ENCODE measurements at regions not wholly inside any gene's neighbourhood (a gene's known extent, or its start where the extent isn't known, plus 50 kb on each side); places are given as distances from the start of the nearest gene placed in this dataset.

DNA sequence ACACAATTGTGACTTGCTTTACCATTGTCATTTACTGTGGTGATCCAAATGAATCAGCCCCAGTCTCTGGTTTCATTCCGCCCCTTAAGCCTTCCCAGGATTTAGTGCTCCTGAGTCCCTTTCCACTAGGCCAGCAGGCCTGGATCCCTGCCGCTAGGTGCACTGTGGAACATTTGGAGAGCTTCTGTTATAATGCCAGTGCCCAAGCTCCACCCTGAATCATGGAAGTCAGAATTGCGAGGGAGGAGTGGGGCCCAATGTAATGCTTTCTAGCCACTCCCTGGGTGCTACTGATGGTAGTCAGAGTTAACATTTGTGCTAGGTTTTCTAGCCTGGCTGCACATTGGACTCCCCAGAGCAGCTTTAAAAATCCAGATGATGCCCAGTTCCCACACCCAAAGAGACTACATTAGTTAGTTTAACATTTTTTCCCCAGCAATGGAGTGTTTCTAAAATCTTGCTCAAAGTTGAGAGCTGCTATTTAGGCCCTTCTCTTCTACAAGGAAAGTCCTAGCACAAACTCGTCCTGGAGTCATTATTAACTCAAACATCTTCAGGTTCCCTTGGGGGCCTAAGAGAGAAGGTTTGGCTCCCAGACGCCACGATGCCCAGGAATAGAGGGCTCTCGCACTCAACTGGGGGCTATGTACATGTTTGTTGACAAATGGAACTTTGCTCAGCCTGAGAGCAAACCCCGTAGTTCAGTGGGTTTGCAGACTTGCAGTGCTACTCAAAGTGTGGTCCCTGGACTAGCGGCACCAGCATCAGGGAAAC, 366.7 kb upstream of the PROK2 start:
- 84 to 87% methylated on average over 9 of the region's 9 CpGs for WGBS, 2 donors
- Histone ChIP-seq H3K27me3 (no peaks in the 10 kb centered on the region), H3K27ac (no peak overlapping the region), H3K9me3 (no peaks in the 10 kb centered on the region), H3K36me3 (ENCODE audit: low read depth, missing control alignments) (no peaks in the 10 kb centered on the region), H3K4me1 (peaks cover 21% of the 10 kb centered on the region), H3K4me3 (no peak overlapping the region)
- TF ChIP-seq, protein P1, sequence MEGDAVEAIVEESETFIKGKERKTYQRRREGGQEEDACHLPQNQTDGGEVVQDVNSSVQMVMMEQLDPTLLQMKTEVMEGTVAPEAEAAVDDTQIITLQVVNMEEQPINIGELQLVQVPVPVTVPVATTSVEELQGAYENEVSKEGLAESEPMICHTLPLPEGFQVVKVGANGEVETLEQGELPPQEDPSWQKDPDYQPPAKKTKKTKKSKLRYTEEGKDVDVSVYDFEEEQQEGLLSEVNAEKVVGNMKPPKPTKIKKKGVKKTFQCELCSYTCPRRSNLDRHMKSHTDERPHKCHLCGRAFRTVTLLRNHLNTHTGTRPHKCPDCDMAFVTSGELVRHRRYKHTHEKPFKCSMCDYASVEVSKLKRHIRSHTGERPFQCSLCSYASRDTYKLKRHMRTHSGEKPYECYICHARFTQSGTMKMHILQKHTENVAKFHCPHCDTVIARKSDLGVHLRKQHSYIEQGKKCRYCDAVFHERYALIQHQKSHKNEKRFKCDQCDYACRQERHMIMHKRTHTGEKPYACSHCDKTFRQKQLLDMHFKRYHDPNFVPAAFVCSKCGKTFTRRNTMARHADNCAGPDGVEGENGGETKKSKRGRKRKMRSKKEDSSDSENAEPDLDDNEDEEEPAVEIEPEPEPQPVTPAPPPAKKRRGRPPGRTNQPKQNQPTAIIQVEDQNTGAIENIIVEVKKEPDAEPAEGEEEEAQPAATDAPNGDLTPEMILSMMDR (IDR thresholded peaks at IDR 0.05), result no peak
- no peak for TF ChIP-seq POLR2A (IDR thresholded peaks at IDR 0.05)
- no peak for DNase-seq
- intact Hi-C loops (cut with DNase I; ENCODE audit: low total_unique reads), result no loop called here

- no peak overlapping the region for H3K27ac ChIP-seq
- no peak for TF ChIP-seq POLR2A (IDR thresholded peaks at IDR 0.05)
- TF ChIP-seq, protein P1 (IDR thresholded peaks at IDR 0.05), result no peak
- H3K9me3 ChIP-seq, result no peaks in the 10 kb centered on the region
- H3K36me3 ChIP-seq (ENCODE audit: low read depth, missing control alignments), result no peaks in the 10 kb centered on the region
- 86 to 87% methylated on average over 5 to 6 of the region's 6 CpGs for WGBS, 2 donors
- H3K4me1 ChIP-seq, result peaks cover 21% of the 10 kb centered on the region
- DNase-seq, result no peak
- intact Hi-C loops (cut with DNase I; ENCODE audit: low total_unique reads), result no loop called here
- no peaks in the 10 kb centered on the region for H3K27me3 ChIP-seq
- no peak overlapping the region for H3K4me3 ChIP-seq
These were observed 365.9 kb upstream of the PROK2 start for GRCh38 chr3:72150634-72151412.

- intact Hi-C loops (cut with DNase I; ENCODE audit: low total_unique reads), result no loop called here
- Histone ChIP-seq H3K36me3 (ENCODE audit: low read depth, missing control alignments) (no peaks in the 10 kb centered on the region), H3K9me3 (no peaks in the 10 kb centered on the region), H3K4me3 (no peak overlapping the region), H3K4me1 (peaks cover 22% of the 10 kb centered on the region), H3K27ac (no peak overlapping the region), H3K27me3 (no peaks in the 10 kb centered on the region)
- 93 to 96% methylated on average over 8 of the region's 8 CpGs for WGBS, 2 donors
- DNase-seq, result no peak
- TF ChIP-seq, protein P1 (IDR thresholded peaks at IDR 0.05), result no peak
- TF ChIP-seq POLR2A (IDR thresholded peaks at IDR 0.05), result no peak
These were observed 364.8 kb upstream of the PROK2 start for GRCh38 chr3:72149645-72150300.

DNA sequence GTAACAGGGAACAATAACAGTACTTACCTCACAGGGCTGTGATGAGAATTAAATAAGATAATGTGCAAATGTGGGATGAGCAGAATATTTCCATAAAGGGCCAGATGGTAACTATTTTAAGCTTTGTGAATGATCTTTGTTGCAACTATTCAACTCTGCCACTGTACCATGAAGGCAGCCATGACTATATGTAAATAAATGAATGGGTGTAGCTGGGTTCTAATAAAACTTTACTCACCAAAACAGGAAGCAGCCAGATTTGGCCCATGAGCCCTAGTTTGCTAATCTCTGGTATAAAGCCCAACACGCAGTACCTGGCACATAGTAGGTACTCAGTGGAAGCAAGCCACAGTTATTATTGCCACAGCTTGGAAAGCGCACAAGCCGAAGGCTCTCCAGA, 362.7 kb upstream of the PROK2 start:
- no peak for TF ChIP-seq POLR2A (IDR thresholded peaks at IDR 0.05)
- TF ChIP-seq, protein P1 (IDR thresholded peaks at IDR 0.05), result no peak
- H3K27me3 ChIP-seq, result no peaks in the 10 kb centered on the region
- 94 to 99% methylated on average over 3 of the region's 3 CpGs for WGBS, 2 donors
- DNase-seq, result no peak
- no peaks in the 10 kb centered on the region for H3K36me3 ChIP-seq (ENCODE audit: low read depth, missing control alignments)
- no peak overlapping the region for H3K27ac ChIP-seq
- H3K4me1 ChIP-seq, result peaks cover 25% of the 10 kb centered on the region
- no peak overlapping the region for H3K4me3 ChIP-seq
- no peaks in the 10 kb centered on the region for H3K9me3 ChIP-seq
- intact Hi-C loops (cut with DNase I; ENCODE audit: low total_unique reads), result no loop called here

All from testis (tissue), 2 donors.